ENCODE measurements at regions not wholly inside any gene's neighbourhood (a gene's known extent, or its start where the extent isn't known, plus 50 kb on each side); places are given as distances from the start of the nearest gene placed in this dataset.

DNA sequence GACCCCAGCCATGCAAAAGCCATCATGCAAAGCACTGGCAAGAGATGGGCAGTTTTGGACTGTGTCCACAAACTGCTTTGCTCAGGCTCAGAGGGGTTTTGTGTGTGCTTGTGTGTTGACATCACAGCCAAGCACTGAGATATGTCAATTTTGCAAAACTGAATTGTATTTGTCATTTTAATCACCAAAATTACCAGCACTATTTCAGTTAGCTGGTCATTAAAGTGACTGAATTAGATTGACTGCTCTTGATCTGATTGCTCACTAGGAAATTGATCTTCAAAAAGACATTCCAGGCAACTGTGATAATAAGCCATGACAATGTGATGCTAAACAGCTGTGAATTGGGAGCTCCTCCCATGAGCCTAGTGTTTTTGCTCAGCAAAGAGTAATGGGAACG is 337.3 kb upstream of the GNPDA2 start:
- Mint-ChIP-seq H3K4me3 (no peak overlapping the region), H3K9me3 (peaks cover 4 to 22% (median 7%) of the 10 kb centered on the region in 7 donors), H3K27ac (no peak overlapping the region), H3K4me1 (no peaks in the 10 kb centered on the region), H3K27me3 (no peaks in the 10 kb centered on the region), H3K36me3 (no peaks in the 10 kb centered on the region)
- DNase-seq (no peak), ATAC-seq (ENCODE audit: low read depth in 2 of 2) (no peak)
- no peaks in the 10 kb centered on the region for H3K4me1 ChIP-seq (ENCODE audit: control insufficient read depth, insufficient read depth, low read length, poor library complexity, severe bottlenecking)
- no peak overlapping the region for H3K27ac ChIP-seq (ENCODE audit: insufficient read depth, low read length, poor library complexity, severe bottlenecking)
- no peaks in the 10 kb centered on the region for H3K36me3 ChIP-seq (ENCODE audit: control insufficient read depth, insufficient read depth, low read length)
- no peaks in the 10 kb centered on the region for H3K27me3 ChIP-seq (ENCODE audit: control insufficient read depth, insufficient read depth, low read length)
- no peaks in the 10 kb centered on the region for H3K9me3 ChIP-seq (ENCODE audit: control insufficient read depth in 2 of 2, low read length in 2 of 2)
- no peak overlapping the region for H3K4me3 ChIP-seq (ENCODE audit: low read depth, low read length)

DNA sequence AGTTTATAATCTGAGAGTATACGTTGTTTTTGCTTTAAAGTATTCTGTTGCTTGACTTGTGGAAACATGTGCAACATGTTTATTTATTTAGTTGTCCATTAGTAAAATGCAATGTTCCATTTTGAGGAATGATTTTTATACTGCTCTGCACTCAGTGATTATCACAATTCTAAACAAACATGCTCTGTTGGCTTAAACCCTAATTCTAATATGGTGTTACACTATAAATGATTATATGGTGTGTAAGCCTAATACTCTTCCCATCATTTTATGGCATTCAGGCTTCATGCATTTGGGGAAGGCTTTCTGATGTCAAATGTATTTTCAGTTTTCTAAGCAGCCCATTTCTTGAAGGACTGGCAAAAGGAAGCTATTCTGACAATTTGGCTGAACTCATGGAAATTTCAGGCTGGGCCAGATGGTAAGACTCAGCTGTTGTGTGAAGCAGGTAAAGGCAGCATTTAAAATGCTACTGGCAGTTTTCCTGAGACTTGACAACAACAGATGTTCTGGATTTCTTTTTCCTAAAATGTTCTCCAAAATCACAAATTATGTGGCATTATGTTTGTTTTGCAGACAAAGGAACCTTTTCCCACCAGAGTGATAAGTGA is 336.7 kb upstream of the GNPDA2 start:
- Mint-ChIP-seq H3K36me3 (no peaks in the 10 kb centered on the region), H3K4me3 (no peak overlapping the region), H3K27ac (no peak overlapping the region), H3K9me3 (peaks cover 4 to 25% (median 10%) of the 10 kb centered on the region in 7 donors), H3K4me1 (no peaks in the 10 kb centered on the region), H3K27me3 (no peaks in the 10 kb centered on the region)
- Histone ChIP-seq H3K36me3 (ENCODE audit: control insufficient read depth, insufficient read depth, low read length) (no peaks in the 10 kb centered on the region), H3K4me1 (ENCODE audit: control insufficient read depth, insufficient read depth, low read length, poor library complexity, severe bottlenecking) (no peaks in the 10 kb centered on the region), H3K4me3 (ENCODE audit: low read depth, low read length) (no peak overlapping the region), H3K27ac (ENCODE audit: insufficient read depth, low read length, poor library complexity, severe bottlenecking) (no peak overlapping the region), H3K27me3 (ENCODE audit: control insufficient read depth, insufficient read depth, low read length) (no peaks in the 10 kb centered on the region), H3K9me3 (ENCODE audit: control insufficient read depth in 2 of 2, low read length in 2 of 2) (no peaks in the 10 kb centered on the region)
- DNase-seq (no peak), ATAC-seq (ENCODE audit: low read depth in 2 of 2) (no peak)

GRCh38 chr4:45043911-45044310 is 317.6 kb upstream of the GNPDA2 start:
- no peaks in the 10 kb centered on the region for H3K36me3 ChIP-seq (ENCODE audit: control insufficient read depth, insufficient read depth, low read length)
- Mint-ChIP-seq H3K36me3 (no peaks in the 10 kb centered on the region), H3K4me3 (no peak overlapping the region), H3K4me1 (peaks cover 0 to 6% (median 0%) of the 10 kb centered on the region in 4 donors), H3K27me3 (no peaks in the 10 kb centered on the region), H3K9me3 (peaks cover 5 to 23% (median 6%) of the 10 kb centered on the region in 7 donors), H3K27ac (no peak overlapping the region)
- no peak for ATAC-seq (ENCODE audit: low read depth in 2 of 2)
- H3K27ac ChIP-seq (ENCODE audit: insufficient read depth, low read length, poor library complexity, severe bottlenecking) = no peak overlapping the region
- no peak overlapping the region for H3K4me3 ChIP-seq (ENCODE audit: low read depth, low read length)
- no peaks in the 10 kb centered on the region for H3K4me1 ChIP-seq (ENCODE audit: control insufficient read depth, insufficient read depth, low read length, poor library complexity, severe bottlenecking)
- DNase-seq = no peak
- peaks cover 0 to 2% of the 10 kb centered on the region in 2 experiments for H3K9me3 ChIP-seq (ENCODE audit: control insufficient read depth in 2 of 2, low read length in 2 of 2)
- H3K27me3 ChIP-seq (ENCODE audit: control insufficient read depth, insufficient read depth, low read length) = no peaks in the 10 kb centered on the region

- DNase-seq = no peak
- Mint-ChIP-seq H3K27ac (no peak overlapping the region), H3K9me3 (peaks cover 0 to 8% (median 2%) of the 10 kb centered on the region in 7 donors), H3K4me1 (no peaks in the 10 kb centered on the region), H3K36me3 (no peaks in the 10 kb centered on the region), H3K27me3 (no peaks in the 10 kb centered on the region), H3K4me3 (no peak overlapping the region)
- no peaks in the 10 kb centered on the region for H3K9me3 ChIP-seq (ENCODE audit: control insufficient read depth in 2 of 2, low read length in 2 of 2)
- H3K36me3 ChIP-seq (ENCODE audit: control insufficient read depth, insufficient read depth, low read length) = no peaks in the 10 kb centered on the region
- H3K4me3 ChIP-seq (ENCODE audit: low read depth, low read length) = no peak overlapping the region
- no peak overlapping the region for H3K27ac ChIP-seq (ENCODE audit: insufficient read depth, low read length, poor library complexity, severe bottlenecking)
- H3K4me1 ChIP-seq (ENCODE audit: control insufficient read depth, insufficient read depth, low read length, poor library complexity, severe bottlenecking) = no peaks in the 10 kb centered on the region
- no peaks in the 10 kb centered on the region for H3K27me3 ChIP-seq (ENCODE audit: control insufficient read depth, insufficient read depth, low read length)
- ATAC-seq (ENCODE audit: low read depth in 2 of 2) = no peak
Measured at GRCh38 chr4:45036677-45037076, 310.3 kb upstream of the GNPDA2 start.

DNA sequence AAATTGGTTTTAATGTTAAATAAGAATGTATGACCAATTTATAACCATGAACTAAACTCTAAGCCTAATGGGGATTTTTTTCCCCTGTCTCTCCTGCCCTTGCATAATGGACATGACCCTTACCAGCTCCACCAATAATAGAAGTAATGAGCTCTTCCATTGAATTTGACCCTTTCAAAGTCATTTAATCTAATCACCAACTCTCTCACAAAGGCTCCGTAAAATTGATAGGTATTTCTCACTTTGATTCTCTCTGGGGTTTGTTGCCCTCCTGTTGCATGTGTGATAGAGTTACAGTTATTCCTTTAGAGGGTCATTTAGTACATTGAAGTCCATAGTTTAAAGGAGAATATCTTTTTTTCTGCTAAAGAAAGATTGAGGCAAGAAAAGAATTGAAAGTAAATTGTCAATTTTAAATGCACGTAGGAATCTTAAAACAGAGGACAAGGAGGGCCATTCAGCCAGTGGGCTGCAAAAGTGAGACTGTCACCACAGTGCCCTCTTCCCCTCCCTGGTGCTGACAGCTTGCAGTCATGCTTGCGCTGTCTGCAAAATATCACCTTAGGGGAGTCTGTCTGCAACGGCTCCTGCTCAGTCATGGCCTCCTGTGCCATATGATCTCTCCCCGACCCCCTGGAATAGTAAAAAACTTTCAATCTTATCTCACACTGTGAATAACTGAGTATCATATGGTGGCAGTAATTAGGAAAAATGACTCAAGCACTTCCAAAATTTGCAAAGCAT is 307.5 kb upstream of the GNPDA2 start:
- Mint-ChIP-seq H3K36me3 (no peaks in the 10 kb centered on the region), H3K27ac (no peak overlapping the region), H3K4me3 (no peak overlapping the region), H3K9me3 (peaks cover 0 to 9% (median 2%) of the 10 kb centered on the region in 7 donors), H3K27me3 (no peaks in the 10 kb centered on the region), H3K4me1 (no peaks in the 10 kb centered on the region)
- DNase-seq (no peak), ATAC-seq (ENCODE audit: low read depth in 2 of 2) (no peak)
- Histone ChIP-seq H3K27me3 (ENCODE audit: control insufficient read depth, insufficient read depth, low read length) (no peaks in the 10 kb centered on the region), H3K4me3 (ENCODE audit: low read depth, low read length) (no peak overlapping the region), H3K27ac (ENCODE audit: insufficient read depth, low read length, poor library complexity, severe bottlenecking) (no peak overlapping the region), H3K9me3 (ENCODE audit: control insufficient read depth in 2 of 2, low read length in 2 of 2) (no peaks in the 10 kb centered on the region), H3K36me3 (ENCODE audit: control insufficient read depth, insufficient read depth, low read length) (no peaks in the 10 kb centered on the region), H3K4me1 (ENCODE audit: control insufficient read depth, insufficient read depth, low read length, poor library complexity, severe bottlenecking) (no peaks in the 10 kb centered on the region)

DNA sequence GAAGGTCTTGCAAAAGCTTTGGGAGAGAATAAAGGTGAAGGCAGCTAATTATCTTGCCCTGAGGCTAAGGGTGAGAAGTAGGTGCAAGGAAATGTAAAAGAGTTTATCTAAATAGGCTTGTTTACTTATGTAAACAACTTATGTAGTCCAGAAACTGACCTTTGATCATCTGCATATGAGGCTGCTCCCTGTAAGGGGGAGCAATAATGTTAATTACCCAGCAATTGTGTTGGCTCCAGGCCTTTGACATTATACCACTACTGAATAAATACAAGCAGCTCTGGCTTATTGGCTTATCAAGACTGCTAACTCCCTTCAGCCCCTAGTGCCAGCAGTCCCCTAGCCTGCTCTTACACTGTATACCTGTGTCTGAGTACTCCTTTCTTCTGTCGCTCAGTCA is 303.7 kb upstream of the GNPDA2 start:
- ATAC-seq (ENCODE audit: low read depth in 2 of 2) (no peak), DNase-seq (no peak)
- H3K4me1 Mint-ChIP-seq = no peaks in the 10 kb centered on the region
- Histone ChIP-seq H3K27ac (ENCODE audit: insufficient read depth, low read length, poor library complexity, severe bottlenecking) (no peak overlapping the region), H3K36me3 (ENCODE audit: control insufficient read depth, insufficient read depth, low read length) (no peaks in the 10 kb centered on the region), H3K4me3 (ENCODE audit: low read depth, low read length) (no peak overlapping the region), H3K4me1 (ENCODE audit: control insufficient read depth, insufficient read depth, low read length, poor library complexity, severe bottlenecking) (no peaks in the 10 kb centered on the region), H3K27me3 (ENCODE audit: control insufficient read depth, insufficient read depth, low read length) (no peaks in the 10 kb centered on the region), H3K9me3 (ENCODE audit: control insufficient read depth in 2 of 2, low read length in 2 of 2) (no peaks in the 10 kb centered on the region)
- H3K4me3 Mint-ChIP-seq = no peak overlapping the region
- no peaks in the 10 kb centered on the region for H3K36me3 Mint-ChIP-seq
- peaks cover 4% of the 10 kb centered on the region for H3K27me3 Mint-ChIP-seq
- peaks cover 0 to 17% (median 2%) of the 10 kb centered on the region in 7 donors for H3K9me3 Mint-ChIP-seq
- H3K27ac Mint-ChIP-seq = no peak overlapping the region

DNA sequence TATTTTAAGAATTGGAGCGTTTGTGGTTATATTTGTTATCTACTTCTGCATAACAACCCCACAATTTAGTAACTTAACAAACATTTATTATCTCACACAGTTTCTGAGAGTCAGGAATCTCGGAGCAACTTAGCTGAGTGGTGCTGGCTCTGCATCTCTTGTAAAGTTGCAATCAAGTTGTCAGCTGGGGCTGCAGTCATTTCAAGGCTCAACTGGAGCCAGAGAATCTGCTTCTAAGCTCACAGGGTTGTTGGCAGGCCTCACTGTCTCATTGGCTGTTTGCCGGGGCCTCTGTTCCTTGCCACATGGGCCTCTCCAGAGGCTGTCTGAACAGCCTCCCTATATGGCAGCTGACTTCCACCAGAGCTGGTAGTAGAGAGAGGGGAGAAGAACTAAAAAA is 281.2 kb upstream of the GNPDA2 start:
- Mint-ChIP-seq H3K4me1 (no peaks in the 10 kb centered on the region), H3K27ac (no peak overlapping the region), H3K4me3 (no peak overlapping the region), H3K9me3 (peaks cover 0 to 11% (median 3%) of the 10 kb centered on the region in 7 donors), H3K36me3 (no peaks in the 10 kb centered on the region), H3K27me3 (no peaks in the 10 kb centered on the region)
- H3K9me3 ChIP-seq (ENCODE audit: control insufficient read depth in 2 of 2, low read length in 2 of 2) = no peaks in the 10 kb centered on the region
- DNase-seq = no peak
- no peaks in the 10 kb centered on the region for H3K36me3 ChIP-seq (ENCODE audit: control insufficient read depth, insufficient read depth, low read length)
- H3K4me1 ChIP-seq (ENCODE audit: control insufficient read depth, insufficient read depth, low read length, poor library complexity, severe bottlenecking) = no peaks in the 10 kb centered on the region
- ATAC-seq (ENCODE audit: low read depth in 2 of 2) = no peak
- no peak overlapping the region for H3K4me3 ChIP-seq (ENCODE audit: low read depth, low read length)
- H3K27me3 ChIP-seq (ENCODE audit: control insufficient read depth, insufficient read depth, low read length) = no peaks in the 10 kb centered on the region
- no peak overlapping the region for H3K27ac ChIP-seq (ENCODE audit: insufficient read depth, low read length, poor library complexity, severe bottlenecking)

- no peak overlapping the region for H3K4me3 Mint-ChIP-seq
- DNase-seq = no peak
- no peaks in the 10 kb centered on the region for H3K27me3 Mint-ChIP-seq
- no peaks in the 10 kb centered on the region for H3K36me3 Mint-ChIP-seq
- H3K9me3 Mint-ChIP-seq = peaks cover 0 to 16% (median 3%) of the 10 kb centered on the region in 7 donors
- no peak overlapping the region for H3K27ac Mint-ChIP-seq
- Histone ChIP-seq H3K27ac (ENCODE audit: insufficient read depth, low read length, poor library complexity, severe bottlenecking) (no peak overlapping the region), H3K27me3 (ENCODE audit: control insufficient read depth, insufficient read depth, low read length) (no peaks in the 10 kb centered on the region), H3K4me1 (ENCODE audit: control insufficient read depth, insufficient read depth, low read length, poor library complexity, severe bottlenecking) (no peaks in the 10 kb centered on the region), H3K4me3 (ENCODE audit: low read depth, low read length) (no peak overlapping the region), H3K36me3 (ENCODE audit: control insufficient read depth, insufficient read depth, low read length) (no peaks in the 10 kb centered on the region), H3K9me3 (ENCODE audit: control insufficient read depth in 2 of 2, low read length in 2 of 2) (no peaks in the 10 kb centered on the region)
- ATAC-seq (ENCODE audit: low read depth in 2 of 2) = no peak
- H3K4me1 Mint-ChIP-seq = no peaks in the 10 kb centered on the region
Measured at GRCh38 chr4:45006078-45006477, 279.7 kb upstream of the GNPDA2 start.

Measured in CD4-positive, CD25-positive, alpha-beta regulatory T cell (primary cell).